ENCODE measurements at regions not wholly inside any gene's neighbourhood (a gene's known extent, or its start where the extent isn't known, plus 50 kb on each side); places are given as distances from the start of the nearest gene placed in this dataset.

DNA sequence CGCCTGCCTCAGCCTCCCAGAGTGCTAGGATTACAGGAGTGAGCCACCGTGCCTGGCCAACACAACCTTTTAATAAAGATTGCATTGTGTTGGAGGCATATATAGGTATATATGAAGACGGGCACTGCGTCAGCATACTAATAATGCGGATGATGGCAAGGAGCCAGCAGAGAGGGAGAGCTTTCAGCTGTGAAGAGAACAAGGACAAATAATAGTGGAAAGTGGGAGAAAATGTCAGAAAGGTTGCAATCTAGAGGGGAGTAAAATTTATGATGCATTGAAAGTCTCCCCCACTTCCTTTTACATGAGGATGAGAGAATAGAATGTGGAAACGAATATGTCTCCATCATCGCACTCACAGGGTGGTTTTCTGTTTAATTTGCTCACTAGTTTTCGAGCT is 170.5 kb upstream of the TBL1XR1 start:
- H3K9me3 Mint-ChIP-seq: peaks cover 17% of the 10 kb centered on the region
- TF ChIP-seq CTCF (IDR thresholded peaks at IDR 0.05): no peak
- no peak overlapping the region for H3K4me3 Mint-ChIP-seq
- H3K27me3 Mint-ChIP-seq (ENCODE audit: low read depth, poor library complexity): no peaks in the 10 kb centered on the region
- peaks cover 10% of the 10 kb centered on the region for H3K36me3 Mint-ChIP-seq (ENCODE audit: low read depth)
- DNase-seq: no peak
- peaks cover 50% of the 10 kb centered on the region for H3K4me1 Mint-ChIP-seq
- peak overlapping the region; percentile 7 for H3K27ac Mint-ChIP-seq

- no peak for TF ChIP-seq CTCF (IDR thresholded peaks at IDR 0.05)
- peaks cover 54% of the 10 kb centered on the region for H3K4me1 Mint-ChIP-seq
- H3K36me3 Mint-ChIP-seq (ENCODE audit: low read depth): peaks cover 7% of the 10 kb centered on the region
- no peak overlapping the region for H3K27ac Mint-ChIP-seq
- H3K9me3 Mint-ChIP-seq: peaks cover 9% of the 10 kb centered on the region
- H3K27me3 Mint-ChIP-seq (ENCODE audit: low read depth, poor library complexity): no peaks in the 10 kb centered on the region
- DNase-seq: no peak
- no peak overlapping the region for H3K4me3 Mint-ChIP-seq
These were observed 173.1 kb upstream of the TBL1XR1 start for GRCh38 chr3:177370246-177370822.

- H3K4me3 Mint-ChIP-seq: no peak overlapping the region
- H3K27ac Mint-ChIP-seq: peak overlapping the region; percentile 44
These were observed 173.9 kb upstream of the TBL1XR1 start for GRCh38 chr3:177371146-177371545.

DNA sequence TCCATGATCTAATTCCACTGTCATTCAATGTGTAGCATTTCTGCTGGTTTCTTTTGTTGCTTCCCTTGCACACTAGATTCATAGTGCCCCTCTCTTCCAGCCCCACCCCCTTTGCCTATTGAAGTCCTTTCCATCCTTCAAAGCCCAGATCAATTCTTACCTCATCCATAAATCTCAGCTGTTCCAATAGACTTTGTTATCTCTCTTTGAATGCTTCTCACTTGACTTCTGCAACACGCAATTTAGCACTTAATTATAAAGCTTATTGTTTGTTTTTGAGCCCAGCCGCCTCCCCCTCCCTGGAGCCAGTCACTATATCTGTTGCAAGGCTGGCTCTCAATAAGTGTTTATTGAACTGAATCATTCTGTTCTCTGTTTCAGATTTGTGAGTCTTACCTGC is 174.6 kb upstream of the TBL1XR1 start:
- H3K4me3 Mint-ChIP-seq: peak overlapping the region; percentile 1
- peaks cover 61% of the 10 kb centered on the region for H3K4me1 Mint-ChIP-seq
- no peak for TF ChIP-seq CTCF (IDR thresholded peaks at IDR 0.05)
- H3K9me3 Mint-ChIP-seq: peaks cover 17% of the 10 kb centered on the region
- H3K36me3 Mint-ChIP-seq (ENCODE audit: low read depth): peaks cover 17% of the 10 kb centered on the region
- H3K27ac Mint-ChIP-seq: peak overlapping the region; percentile 7
- no peak for DNase-seq
- H3K27me3 Mint-ChIP-seq (ENCODE audit: low read depth, poor library complexity): no peaks in the 10 kb centered on the region

More at GRCh38 chr3:177371146-177371545, 173.9 kb upstream of the TBL1XR1 start:
- TF ChIP-seq CTCF (IDR thresholded peaks at IDR 0.05): no peak
- H3K4me1 Mint-ChIP-seq: peaks cover 58% of the 10 kb centered on the region
- H3K27me3 Mint-ChIP-seq (ENCODE audit: low read depth, poor library complexity): no peaks in the 10 kb centered on the region
- peaks cover 13% of the 10 kb centered on the region for H3K9me3 Mint-ChIP-seq
- no peak for DNase-seq
- H3K36me3 Mint-ChIP-seq (ENCODE audit: low read depth): peaks cover 12% of the 10 kb centered on the region

GRCh38 chr3:177374323-177374722 is 177.0 kb upstream of the TBL1XR1 start:
- Mint-ChIP-seq H3K27me3 (ENCODE audit: low read depth, poor library complexity) (peaks cover 5% of the 10 kb centered on the region), H3K36me3 (ENCODE audit: low read depth) (peaks cover 18% of the 10 kb centered on the region), H3K4me3 (no peak overlapping the region), H3K27ac (peak overlapping the region; percentile 88), H3K4me1 (peaks cover 68% of the 10 kb centered on the region), H3K9me3 (peaks cover 22% of the 10 kb centered on the region)
- DNase-seq: no peak
- no peak for TF ChIP-seq CTCF (IDR thresholded peaks at IDR 0.05)

DNA sequence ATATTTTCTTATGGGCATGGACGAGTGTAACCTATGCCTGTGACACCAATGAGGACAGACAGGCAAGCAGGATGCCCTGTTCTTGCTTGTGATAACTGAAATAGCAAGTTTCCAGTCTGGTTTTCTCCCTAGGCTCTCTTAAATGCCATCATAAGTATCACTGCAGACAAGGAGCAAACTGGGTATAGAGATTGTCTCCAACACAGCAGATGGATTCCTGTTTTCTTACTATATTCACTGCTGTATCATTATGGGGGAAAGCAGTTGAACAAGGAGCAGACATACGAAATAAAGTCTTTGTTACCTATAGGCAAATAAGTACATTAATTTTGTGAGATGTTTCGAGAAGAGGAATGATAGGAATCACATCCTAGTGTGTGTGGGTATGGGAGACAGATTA is 178.0 kb upstream of the TBL1XR1 start:
- Mint-ChIP-seq H3K9me3 (peaks cover 25% of the 10 kb centered on the region), H3K4me1 (peaks cover 58% of the 10 kb centered on the region), H3K36me3 (ENCODE audit: low read depth) (peaks cover 15% of the 10 kb centered on the region), H3K27ac (no peak overlapping the region), H3K4me3 (no peak overlapping the region), H3K27me3 (ENCODE audit: low read depth, poor library complexity) (peaks cover 5% of the 10 kb centered on the region)
- DNase-seq: no peak
- no peak for TF ChIP-seq CTCF (IDR thresholded peaks at IDR 0.05)
